SK-N-SH (cell line): ENCODE measurements at regions not wholly inside any gene's neighbourhood (a gene's known extent, or its start where the extent isn't known, plus 50 kb on each side); places are given as distances from the start of the nearest gene placed in this dataset.

Experiments used
- CTCF ChIP-seq: fragments of 200-600 bp; sonication (generic); IDR thresholded peaks from 2 replicates; pipeline ENCODE4 v1.6.1; 2017; ENCODE audit warnings: antibody characterized with exemption, mild to moderate bottlenecking, moderate library complexity
- EP300 ChIP-seq, 2 experiments: IDR thresholded peaks; 2 replicates each; pipeline versions ENCODE4 v1.4.0 to v1.6.1; 2012; ENCODE audit warnings: borderline replicate concordance in 1 of 2, low read depth in 1 of 2, low read length in 1 of 2
- JUND ChIP-seq: IDR thresholded peaks from 2 replicates; pipeline ENCODE4 v1.4.0; 2012
- MEF2A ChIP-seq: IDR thresholded peaks from 2 replicates; pipeline ENCODE4 v1.4.0; 2012; ENCODE audit warnings: low read depth, borderline replicate concordance
- POLR2AphosphoS5 ChIP-seq: IDR thresholded peaks from 2 replicates; pipeline ENCODE4 v1.6.1; 2012; ENCODE audit warnings: low read depth, low read length
- TAF1 ChIP-seq: IDR thresholded peaks from 2 replicates; pipeline ENCODE4 v1.6.1; 2012; ENCODE audit warnings: low read depth, mild to moderate bottlenecking, low read length, moderate library complexity, borderline replicate concordance
- TF ChIP-seq, protein P1 (sequence below): IDR thresholded peaks from 2 replicates; pipeline ENCODE4 v1.6.1; 2012; ENCODE audit warnings: mild to moderate bottlenecking, low read depth, low read length, moderate library complexity

DNA sequence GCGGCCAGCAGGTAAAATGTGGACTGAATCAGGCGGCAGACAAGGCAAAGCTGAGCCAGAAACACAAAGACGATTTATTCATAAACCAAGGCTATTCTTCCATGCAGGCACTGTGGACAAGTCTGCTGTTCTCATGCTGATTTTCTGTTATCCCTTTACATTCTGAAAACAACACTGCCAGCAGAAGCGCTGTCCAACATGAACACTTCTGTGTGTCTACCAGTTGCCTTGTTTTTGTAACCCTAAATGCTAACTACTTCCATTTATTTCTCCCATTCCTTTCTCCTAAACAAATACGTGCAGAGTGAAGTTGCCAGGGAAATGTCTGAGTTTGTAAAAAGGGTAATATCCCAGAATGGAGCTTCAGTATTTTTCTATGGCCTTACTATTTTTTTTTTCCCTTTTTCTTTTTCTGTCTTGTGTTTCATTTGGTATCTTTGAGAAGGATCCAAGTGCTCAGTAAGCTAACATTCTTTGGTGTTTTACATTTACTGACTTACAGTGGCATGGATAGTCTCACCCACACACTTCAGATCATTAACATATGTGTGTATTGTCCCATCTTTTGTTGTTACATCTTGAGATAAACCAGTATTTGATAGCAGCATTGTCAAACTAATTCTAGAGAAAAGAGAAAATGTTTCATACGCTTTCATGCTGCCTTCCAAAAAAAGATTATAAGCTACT, 1308.9 kb upstream of the MAP3K7 start:
- no peak for TF ChIP-seq POLR2AphosphoS5
- no peak for TF ChIP-seq CTCF
- no peak for TF ChIP-seq MEF2A
- TF ChIP-seq, protein P1, sequence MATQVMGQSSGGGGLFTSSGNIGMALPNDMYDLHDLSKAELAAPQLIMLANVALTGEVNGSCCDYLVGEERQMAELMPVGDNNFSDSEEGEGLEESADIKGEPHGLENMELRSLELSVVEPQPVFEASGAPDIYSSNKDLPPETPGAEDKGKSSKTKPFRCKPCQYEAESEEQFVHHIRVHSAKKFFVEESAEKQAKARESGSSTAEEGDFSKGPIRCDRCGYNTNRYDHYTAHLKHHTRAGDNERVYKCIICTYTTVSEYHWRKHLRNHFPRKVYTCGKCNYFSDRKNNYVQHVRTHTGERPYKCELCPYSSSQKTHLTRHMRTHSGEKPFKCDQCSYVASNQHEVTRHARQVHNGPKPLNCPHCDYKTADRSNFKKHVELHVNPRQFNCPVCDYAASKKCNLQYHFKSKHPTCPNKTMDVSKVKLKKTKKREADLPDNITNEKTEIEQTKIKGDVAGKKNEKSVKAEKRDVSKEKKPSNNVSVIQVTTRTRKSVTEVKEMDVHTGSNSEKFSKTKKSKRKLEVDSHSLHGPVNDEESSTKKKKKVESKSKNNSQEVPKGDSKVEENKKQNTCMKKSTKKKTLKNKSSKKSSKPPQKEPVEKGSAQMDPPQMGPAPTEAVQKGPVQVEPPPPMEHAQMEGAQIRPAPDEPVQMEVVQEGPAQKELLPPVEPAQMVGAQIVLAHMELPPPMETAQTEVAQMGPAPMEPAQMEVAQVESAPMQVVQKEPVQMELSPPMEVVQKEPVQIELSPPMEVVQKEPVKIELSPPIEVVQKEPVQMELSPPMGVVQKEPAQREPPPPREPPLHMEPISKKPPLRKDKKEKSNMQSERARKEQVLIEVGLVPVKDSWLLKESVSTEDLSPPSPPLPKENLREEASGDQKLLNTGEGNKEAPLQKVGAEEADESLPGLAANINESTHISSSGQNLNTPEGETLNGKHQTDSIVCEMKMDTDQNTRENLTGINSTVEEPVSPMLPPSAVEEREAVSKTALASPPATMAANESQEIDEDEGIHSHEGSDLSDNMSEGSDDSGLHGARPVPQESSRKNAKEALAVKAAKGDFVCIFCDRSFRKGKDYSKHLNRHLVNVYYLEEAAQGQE: no peak
- TF ChIP-seq TAF1: no peak
- TF ChIP-seq EP300 (IDR thresholded peaks at IDR 0.05; ENCODE audit: borderline replicate concordance in 1 of 2, low read depth in 1 of 2, low read length in 1 of 2): no peak
- TF ChIP-seq JUND: no peak
